HCT116 (cell line): ENCODE measurements at regions not wholly inside any gene's neighbourhood (a gene's known extent, or its start where the extent isn't known, plus 50 kb on each side); places are given as distances from the start of the nearest gene placed in this dataset.

Experiments
- ATAC-seq: fragments of 200-7000 bp; cut with Tn5 transposase; 2 replicates; pipeline ENCODE4 v1.9.1; 2020; ENCODE audit warnings: mild to moderate bottlenecking, moderate library complexity
- BruUV-seq: library from RNA; stranded (reverse); fragments of 400-500 nt; replicated peaks from 2 replicates; lab custom pipeline; 2021; lab: Mats Ljungman, UMichigan
- CTCF ChIA-PET: fragments of 300-600 bp; sonication (Branson Sonifier 250); formaldehyde crosslinking; loops from one replicate; lab custom pipeline; 2021; ENCODE audit warnings: antibody characterized with exemption; lab: Charles Lee
- POLR2A ChIA-PET: fragments of 300-600, 350-600 bp; sonication (Branson Sonifier 250); formaldehyde crosslinking; loops from one replicate; lab custom pipeline; 2021; ENCODE audit warnings: antibody characterized with exemption; lab: Charles Lee
- RAD21 ChIA-PET, 2 experiments: fragments of 300-600 bp; sonication (Branson Sonifier 250); formaldehyde crosslinking; loops; one replicate each; lab custom pipeline; 2023; ENCODE audit warnings: low total read pairs in 2 of 2; ENCODE audit not compliant: uncharacterized antibody in 2 of 2, unreplicated experiment in 2 of 2, low non-redundant PET in 1 of 2; lab: Charles Lee
- DNase-seq: peaks from one replicate; pipeline ENCODE4 v3.0.0-alpha.2; 2010; ENCODE audit warnings: low read depth, low spot score
- H2AFZ ChIP-seq: fragments of 200-600 bp; shearing (Covaris generic), sonication (generic); 2 replicates; pipeline ENCODE4 v1.6.1; 2017; ENCODE audit warnings: low read depth, mixed run types, mixed read lengths, antibody characterized with exemption, low read length; ENCODE audit not compliant: poor library complexity, severe bottlenecking
- H3K27ac ChIP-seq: 2 replicates; pipeline ENCODE4 v1.5.1; 2012; ENCODE audit warnings: low read depth, low read length
- H3K27me3 ChIP-seq: fragments of 200-600 bp; sonication (generic); 2 replicates; pipeline ENCODE4 v1.6.1; 2016; ENCODE audit warnings: mixed run types, low read length, mixed read lengths; ENCODE audit not compliant: insufficient read depth
- H3K36me3 ChIP-seq, 2 experiments: fragments of 200-500 bp in 1 of 2; fragments of 200-600 bp in 1 of 2; sonication (Bioruptor generic) in 1 of 2; sonication (generic) in 1 of 2; 2 replicates each; pipeline versions ENCODE4 v1.5.1 to v1.6.1; 2014 to 2016; ENCODE audit warnings: low read length in 2 of 2, inconsistent platforms in 1 of 2, mixed read lengths in 1 of 2, mixed run types in 1 of 2; ENCODE audit not compliant: insufficient read depth in 2 of 2, control insufficient read depth in 1 of 2
- H3K4me1 ChIP-seq, 2 experiments: fragments of 200-600 bp in 1 of 2; sonication (generic) in 1 of 2; 2 replicates each; pipeline versions ENCODE4 v1.5.1 to v1.6.1; 2012 to 2017; ENCODE audit warnings: low read length in 2 of 2, inconsistent platforms in 1 of 2, mild to moderate bottlenecking in 1 of 2, mixed read lengths in 1 of 2, mixed run types in 1 of 2, moderate library complexity in 1 of 2; ENCODE audit not compliant: insufficient read depth in 2 of 2, control insufficient read depth in 1 of 2
- H3K4me2 ChIP-seq: fragments of 200-600 bp; sonication (generic); 2 replicates; pipeline ENCODE4 v1.6.1; 2017; ENCODE audit warnings: mixed run types, low read length, mixed read lengths
- H3K4me3 ChIP-seq, 2 experiments: fragments of 200-600 bp in 1 of 2; sonication (generic) in 1 of 2; replicated peaks in 1 of 2; 2 replicates each; pipeline ENCODE4 v1.5.1; 2011 to 2016; ENCODE audit warnings: low read length in 2 of 2, control low read depth in 1 of 2, low read depth in 1 of 2, mild to moderate bottlenecking in 1 of 2, mixed read lengths in 1 of 2, mixed run types in 1 of 2
- H3K79me2 ChIP-seq: fragments of 200-600 bp; sonication (generic); 2 replicates; pipeline ENCODE4 v1.6.1; 2017; ENCODE audit warnings: mild to moderate bottlenecking, mixed run types, low read length, moderate library complexity, mixed read lengths; ENCODE audit not compliant: insufficient read depth
- H3K9ac ChIP-seq: fragments of 200-600 bp; sonication (generic); 2 replicates; pipeline ENCODE4 v1.6.1; 2016; ENCODE audit warnings: low read length, mixed read lengths
- H3K9me2 ChIP-seq: fragments of 200-600 bp; sonication (generic), shearing (Covaris generic); 2 replicates; pipeline ENCODE4 v1.6.1; 2017; ENCODE audit warnings: mixed run types, mild to moderate bottlenecking, moderate library complexity; ENCODE audit not compliant: insufficient read depth
- H3K9me3 ChIP-seq, 2 experiments: fragments of 200-500 bp in 1 of 2; fragments of 200-600 bp in 1 of 2; sonication (Bioruptor generic) in 1 of 2; sonication (generic) in 1 of 2; 2 replicates each; pipeline ENCODE4 v1.6.1; 2014 to 2017; ENCODE audit warnings: low read length in 2 of 2, mixed read lengths in 2 of 2, inconsistent platforms in 1 of 2, low read depth in 1 of 2, mild to moderate bottlenecking in 1 of 2, mixed run types in 1 of 2, moderate library complexity in 1 of 2; ENCODE audit not compliant: control insufficient read depth in 1 of 2, insufficient read depth in 1 of 2
- H4K20me1 ChIP-seq: fragments of 200-600 bp; sonication (generic), shearing (Covaris generic); 2 replicates; pipeline ENCODE4 v1.6.1; 2017; ENCODE audit warnings: mixed run types, mild to moderate bottlenecking, moderate library complexity; ENCODE audit not compliant: insufficient read depth
- CBX3 ChIP-seq: IDR thresholded peaks from 2 replicates; pipeline ENCODE4 v1.6.1; 2012; ENCODE audit warnings: low read depth
- CEBPB ChIP-seq: IDR thresholded peaks from 2 replicates; pipeline ENCODE4 v1.6.1; 2012; ENCODE audit warnings: low read depth
- EGR1 ChIP-seq: IDR thresholded peaks from 2 replicates; pipeline ENCODE4 v1.6.1; 2012; ENCODE audit warnings: low read depth
- ELF1 ChIP-seq: IDR thresholded peaks from 2 replicates; pipeline ENCODE4 v1.6.1; 2012; ENCODE audit warnings: low read depth, borderline replicate concordance
- EZH2phosphoT487 ChIP-seq: fragments of 200-600 bp; IDR thresholded peaks from 2 replicates; pipeline ENCODE4 v1.6.1; 2018; ENCODE audit warnings: antibody characterized with exemption, borderline replicate concordance
- JUND ChIP-seq: IDR thresholded peaks from 2 replicates; pipeline ENCODE4 v1.6.1; 2012
- POLR2A ChIP-seq: IDR thresholded peaks from 2 replicates; pipeline ENCODE4 v1.7.0; 2011; ENCODE audit warnings: borderline replicate concordance; ENCODE audit not compliant: insufficient read depth, insufficient read length; ENCODE audit errors: extremely low read depth
- POLR2AphosphoS5 ChIP-seq: IDR thresholded peaks from 2 replicates; pipeline ENCODE4 v1.6.1; 2011; ENCODE audit warnings: mild to moderate bottlenecking, low read depth, low read length, moderate library complexity
- SIN3A ChIP-seq: IDR thresholded peaks from 2 replicates; pipeline ENCODE4 v1.6.1; 2012; ENCODE audit warnings: low read depth
- SP1 ChIP-seq: IDR thresholded peaks from 2 replicates; pipeline ENCODE4 v1.6.1; 2012; ENCODE audit warnings: low read depth
- YY1 ChIP-seq: IDR thresholded peaks from 2 replicates; pipeline ENCODE4 v1.6.1; 2011; ENCODE audit warnings: low read length, low read depth, moderate library complexity, mild to moderate bottlenecking; ENCODE audit not compliant: insufficient replicate concordance; ENCODE audit errors: extremely low read depth
- ZFX ChIP-seq: fragments of 450-650 bp; IDR thresholded peaks from 2 replicates; pipeline ENCODE4 v1.6.1; 2017
- intact Hi-C: fragments of 100-400 bp; cut with micrococcal nuclease; formaldehyde crosslinking; loops from 2 replicates; pipeline ENCODE4 v1.10.0; 2022
- TF ChIP-seq, protein P1 (sequence below): IDR thresholded peaks from 2 replicates; pipeline ENCODE4 v1.6.1; 2011; ENCODE audit warnings: mild to moderate bottlenecking, low read length, moderate library complexity; ENCODE audit not compliant: insufficient replicate concordance; ENCODE audit errors: extremely low read depth
- TF ChIP-seq, protein P2 (sequence below): IDR thresholded peaks from 2 replicates; pipeline ENCODE4 v1.6.1; 2012
- TF ChIP-seq, protein P3 (sequence below), 3 experiments: fragments of 200-600 bp in 1 of 3; sonication (generic) in 1 of 3; IDR thresholded peaks in 2 of 3; conservative IDR thresholded peaks in 1 of 3; 2 replicates each; pipeline ENCODE4 v1.5.1; 2012 to 2017; ENCODE audit warnings: low read depth in 2 of 3, low read length in 2 of 3, antibody characterized with exemption in 1 of 3, borderline replicate concordance in 1 of 3, control low read depth in 1 of 3, mild to moderate bottlenecking in 1 of 3, mixed read lengths in 1 of 3, mixed run types in 1 of 3, moderate library complexity in 1 of 3; ENCODE audit not compliant: insufficient read depth in 1 of 3
- TF ChIP-seq, protein P4 (sequence below): IDR thresholded peaks from 2 replicates; pipeline ENCODE4 v1.6.1; 2012

DNA sequence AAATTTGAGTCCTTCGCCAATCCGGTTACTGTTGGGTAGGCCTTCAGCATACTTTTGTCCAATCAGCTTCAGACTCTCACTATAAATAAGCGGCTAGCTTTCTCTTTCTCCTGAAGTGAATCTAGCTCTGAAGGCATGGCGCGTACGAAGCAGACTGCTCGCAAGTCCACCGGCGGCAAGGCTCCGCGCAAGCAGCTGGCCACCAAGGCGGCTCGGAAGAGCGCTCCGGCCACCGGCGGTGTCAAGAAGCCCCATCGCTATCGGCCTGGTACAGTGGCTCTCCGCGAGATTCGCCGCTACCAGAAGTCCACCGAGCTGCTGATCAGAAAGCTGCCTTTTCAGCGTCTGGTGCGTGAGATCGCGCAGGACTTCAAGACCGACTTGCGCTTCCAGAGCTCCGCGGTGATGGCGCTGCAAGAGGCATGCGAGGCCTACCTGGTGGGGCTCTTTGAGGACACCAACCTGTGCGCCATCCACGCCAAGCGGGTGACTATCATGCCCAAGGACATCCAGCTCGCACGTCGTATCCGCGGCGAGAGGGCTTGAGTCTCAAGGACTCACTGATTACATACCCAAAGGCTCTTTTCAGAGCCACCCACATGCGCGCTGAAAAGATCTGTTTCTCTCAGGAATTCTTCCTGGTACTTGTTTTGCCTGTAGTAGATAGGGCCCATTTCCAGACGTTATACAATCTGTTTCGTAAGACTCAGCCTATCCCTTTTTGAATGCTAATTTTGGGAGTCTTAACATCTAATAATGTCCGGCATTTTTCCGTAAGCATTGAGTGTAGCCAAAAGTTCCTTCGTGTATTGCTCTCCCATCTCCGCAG, 102.0 kb downstream of the OR2B2 start:
- TF ChIP-seq EGR1 (no peak), CBX3 (0 out of 2 replicates have a peak, but pooled peaks have one; percentile 61), CEBPB (no peak), SIN3A (peak; percentile 99), JUND (0 out of 2 replicates have a peak, but pooled peaks have one; percentile 20), ELF1 (no peak), POLR2AphosphoS5 (peak; percentile 99), YY1 (peak; percentile 52), POLR2A (peak; percentile 92), EZH2phosphoT487 (no peak), ZFX (peak; percentile 51; the same call in 1 of the 2 replicates), SP1 (peak; percentile 84)
- TF ChIP-seq, protein P1, sequence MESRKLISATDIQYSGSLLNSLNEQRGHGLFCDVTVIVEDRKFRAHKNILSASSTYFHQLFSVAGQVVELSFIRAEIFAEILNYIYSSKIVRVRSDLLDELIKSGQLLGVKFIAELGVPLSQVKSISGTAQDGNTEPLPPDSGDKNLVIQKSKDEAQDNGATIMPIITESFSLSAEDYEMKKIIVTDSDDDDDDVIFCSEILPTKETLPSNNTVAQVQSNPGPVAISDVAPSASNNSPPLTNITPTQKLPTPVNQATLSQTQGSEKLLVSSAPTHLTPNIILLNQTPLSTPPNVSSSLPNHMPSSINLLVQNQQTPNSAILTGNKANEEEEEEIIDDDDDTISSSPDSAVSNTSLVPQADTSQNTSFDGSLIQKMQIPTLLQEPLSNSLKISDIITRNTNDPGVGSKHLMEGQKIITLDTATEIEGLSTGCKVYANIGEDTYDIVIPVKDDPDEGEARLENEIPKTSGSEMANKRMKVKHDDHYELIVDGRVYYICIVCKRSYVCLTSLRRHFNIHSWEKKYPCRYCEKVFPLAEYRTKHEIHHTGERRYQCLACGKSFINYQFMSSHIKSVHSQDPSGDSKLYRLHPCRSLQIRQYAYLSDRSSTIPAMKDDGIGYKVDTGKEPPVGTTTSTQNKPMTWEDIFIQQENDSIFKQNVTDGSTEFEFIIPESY: peak; percentile 73
- TF ChIP-seq, protein P2, sequence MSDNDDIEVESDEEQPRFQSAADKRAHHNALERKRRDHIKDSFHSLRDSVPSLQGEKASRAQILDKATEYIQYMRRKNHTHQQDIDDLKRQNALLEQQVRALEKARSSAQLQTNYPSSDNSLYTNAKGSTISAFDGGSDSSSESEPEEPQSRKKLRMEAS: peak; percentile 49; the same call in 1 of the 2 replicates
- TF ChIP-seq, protein P3, sequence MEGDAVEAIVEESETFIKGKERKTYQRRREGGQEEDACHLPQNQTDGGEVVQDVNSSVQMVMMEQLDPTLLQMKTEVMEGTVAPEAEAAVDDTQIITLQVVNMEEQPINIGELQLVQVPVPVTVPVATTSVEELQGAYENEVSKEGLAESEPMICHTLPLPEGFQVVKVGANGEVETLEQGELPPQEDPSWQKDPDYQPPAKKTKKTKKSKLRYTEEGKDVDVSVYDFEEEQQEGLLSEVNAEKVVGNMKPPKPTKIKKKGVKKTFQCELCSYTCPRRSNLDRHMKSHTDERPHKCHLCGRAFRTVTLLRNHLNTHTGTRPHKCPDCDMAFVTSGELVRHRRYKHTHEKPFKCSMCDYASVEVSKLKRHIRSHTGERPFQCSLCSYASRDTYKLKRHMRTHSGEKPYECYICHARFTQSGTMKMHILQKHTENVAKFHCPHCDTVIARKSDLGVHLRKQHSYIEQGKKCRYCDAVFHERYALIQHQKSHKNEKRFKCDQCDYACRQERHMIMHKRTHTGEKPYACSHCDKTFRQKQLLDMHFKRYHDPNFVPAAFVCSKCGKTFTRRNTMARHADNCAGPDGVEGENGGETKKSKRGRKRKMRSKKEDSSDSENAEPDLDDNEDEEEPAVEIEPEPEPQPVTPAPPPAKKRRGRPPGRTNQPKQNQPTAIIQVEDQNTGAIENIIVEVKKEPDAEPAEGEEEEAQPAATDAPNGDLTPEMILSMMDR (IDR thresholded peaks at IDR 0.05 in 2 of 3, conservative IDR thresholded peaks at IDR 0.05 in 1 of 3; ENCODE audit: borderline replicate concordance in 1 of 3, insufficient read depth in 1 of 3, low read depth in 2 of 3, low read length in 2 of 3): no peak
- TF ChIP-seq, protein P4, sequence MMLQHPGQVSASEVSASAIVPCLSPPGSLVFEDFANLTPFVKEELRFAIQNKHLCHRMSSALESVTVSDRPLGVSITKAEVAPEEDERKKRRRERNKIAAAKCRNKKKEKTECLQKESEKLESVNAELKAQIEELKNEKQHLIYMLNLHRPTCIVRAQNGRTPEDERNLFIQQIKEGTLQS: no peak
- H3K4me3 ChIP-seq: peak overlapping the region; percentile 59 to 69
- H4K20me1 ChIP-seq: no peaks in the 10 kb centered on the region
- RAD21 ChIA-PET: interaction anchor here in 1 of 2 experiments (0.6 kb wide), 1 partner anchor 81 kb away, joined by 3 read pairs; a partner anchor contains a TSS
- peak; percentile 43 for ATAC-seq
- peak; percentile 97 for DNase-seq
- peak overlapping the region; percentile 88 for H3K27ac ChIP-seq
- CTCF ChIA-PET: interaction anchor here (2.0 kb wide), 1 partner anchor 85 kb away, joined by 10 read pairs; no protein-coding TSS in a partner anchor
- no peaks in the 10 kb centered on the region for H3K27me3 ChIP-seq
- peak overlapping the region; percentile 74 for H3K9ac ChIP-seq
- H3K79me2 ChIP-seq: no peaks in the 10 kb centered on the region
- H3K36me3 ChIP-seq: no peaks in the 10 kb centered on the region
- no peaks in the 10 kb centered on the region; a peak in 1 of 4 replicates for H3K9me3 ChIP-seq
- no peak overlapping the region for H2AFZ ChIP-seq
- TSS peak; percentile 58 for BruUV-seq
- H3K4me1 ChIP-seq: peaks cover 36 to 64% of the 10 kb centered on the region in 2 experiments
- intact Hi-C loops: loop anchor here (2.0 to 5.0 kb wide), 2 partner anchors 83 to 663 kb away; a partner anchor contains a TSS
- peak overlapping the region; percentile 70 for H3K4me2 ChIP-seq
- POLR2A ChIA-PET: interaction anchor here (0.9 to 10.3 kb wide), 22 partner anchors 12 to 1780 kb away, joined by 3 to 302 read pairs (median 5); partner anchors contain the start of gene ZNF184
- H3K9me2 ChIP-seq: no peaks in the 10 kb centered on the region
